ENCODE measurements at regions not wholly inside any gene's neighbourhood (a gene's known extent, or its start where the extent isn't known, plus 50 kb on each side); places are given as distances from the start of the nearest gene placed in this dataset.

- no peak for TF ChIP-seq TAF1 (IDR thresholded peaks at IDR 0.05; ENCODE audit: low read depth)
- no peak for TF ChIP-seq EGR1 (IDR thresholded peaks at IDR 0.05)
- no peak for TF ChIP-seq TCF12 (IDR thresholded peaks at IDR 0.05; ENCODE audit: low read depth)
- TF ChIP-seq EP300 (IDR thresholded peaks at IDR 0.05; ENCODE audit: borderline replicate concordance) = no peak
Observed at GRCh38 chr7:85757348-85757747, 570.5 kb upstream of the SEMA3D start.

All from Ishikawa (cell line).